Heart left ventricle (tissue), 13 donors: ENCODE measurements at regions not wholly inside any gene's neighbourhood (a gene's known extent, or its start where the extent isn't known, plus 50 kb on each side); places are given as distances from the start of the nearest gene placed in this dataset.

Experiments used
- POLR2A ChIP-seq, 2 donors: fragments of 450-650 bp; IDR thresholded peaks; one replicate each; pipeline ENCODE4 v1.6.1; 2017; ENCODE audit warnings: antibody characterized with exemption in 2 of 2, mild to moderate bottlenecking in 2 of 2, moderate library complexity in 2 of 2
- TF ChIP-seq, protein P1 (sequence below), 12 donors: fragments of 200-600 bp; sonication (generic) in 4 of 12; IDR thresholded peaks; one replicate each; pipeline versions ENCODE4 v1.5.0 to v1.8.0; 2018 to 2022; ENCODE audit warnings: antibody characterized with exemption in 12 of 12, mild to moderate bottlenecking in 5 of 12
- donor health status: ischemic (EF 13 %, LVEDD 7.1; RV severe dilation, severe dysfunction).
- donor health status: DM: no; HTN: yes; CAD: no.
- donor health status: DM: no; HTN: no; CAD: no.
- donor health status: ischemic (EF 25% LVEDD 6.9; RV normal size, moderate dysfunction).
- donor health status: ischemic (EF 25% LVEDD 5.7; RV mildly dilated, moderate dysfunction).
- donor health status: ischemic (EF 35%, LVEDD 5.7; RV mildly dilated, moderate dysfunction).
- donor health status: nonischemic (EF 11% LVEDD 7.7; RV severe dilation, severe dysfunction).
- donor health status: DM: yes; HTN: yes; CAD: no.
- donor health status: PGD.
- donor health status: ischemic (EF 29% LVEDD 5.4; RV normal size, mild dysfunction).
- donor health status: nonischemic (EF 23%, LVEDD 6.1; RV moderate dilation, normal function).

DNA sequence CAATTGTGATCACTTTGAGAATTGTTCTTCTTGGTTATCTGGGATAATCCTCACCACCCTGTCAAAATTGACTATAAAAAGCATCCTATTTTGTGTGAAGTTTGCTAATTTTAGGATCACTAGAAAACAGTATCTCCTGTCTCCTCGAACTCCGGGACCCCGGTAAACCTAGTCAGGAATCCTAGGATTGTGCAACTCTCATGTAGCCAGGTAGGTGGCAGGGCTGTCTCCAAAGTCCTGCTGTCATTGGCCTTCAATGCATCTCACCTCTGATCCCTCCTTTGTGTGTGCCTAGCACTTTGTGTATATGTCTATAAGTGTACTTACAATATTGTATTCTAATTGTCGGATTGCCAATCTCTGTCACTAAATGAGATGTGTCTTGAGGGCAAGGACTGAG lies 1564.8 kb downstream of the RPA4 start:
- TF ChIP-seq, protein P1, sequence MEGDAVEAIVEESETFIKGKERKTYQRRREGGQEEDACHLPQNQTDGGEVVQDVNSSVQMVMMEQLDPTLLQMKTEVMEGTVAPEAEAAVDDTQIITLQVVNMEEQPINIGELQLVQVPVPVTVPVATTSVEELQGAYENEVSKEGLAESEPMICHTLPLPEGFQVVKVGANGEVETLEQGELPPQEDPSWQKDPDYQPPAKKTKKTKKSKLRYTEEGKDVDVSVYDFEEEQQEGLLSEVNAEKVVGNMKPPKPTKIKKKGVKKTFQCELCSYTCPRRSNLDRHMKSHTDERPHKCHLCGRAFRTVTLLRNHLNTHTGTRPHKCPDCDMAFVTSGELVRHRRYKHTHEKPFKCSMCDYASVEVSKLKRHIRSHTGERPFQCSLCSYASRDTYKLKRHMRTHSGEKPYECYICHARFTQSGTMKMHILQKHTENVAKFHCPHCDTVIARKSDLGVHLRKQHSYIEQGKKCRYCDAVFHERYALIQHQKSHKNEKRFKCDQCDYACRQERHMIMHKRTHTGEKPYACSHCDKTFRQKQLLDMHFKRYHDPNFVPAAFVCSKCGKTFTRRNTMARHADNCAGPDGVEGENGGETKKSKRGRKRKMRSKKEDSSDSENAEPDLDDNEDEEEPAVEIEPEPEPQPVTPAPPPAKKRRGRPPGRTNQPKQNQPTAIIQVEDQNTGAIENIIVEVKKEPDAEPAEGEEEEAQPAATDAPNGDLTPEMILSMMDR (IDR thresholded peaks at IDR 0.05): no peak
- no peak for TF ChIP-seq POLR2A (IDR thresholded peaks at IDR 0.05)
